22Rv1 (cell line): ENCODE measurements at regions not wholly inside any gene's neighbourhood (a gene's known extent, or its start where the extent isn't known, plus 50 kb on each side); places are given as distances from the start of the nearest gene placed in this dataset.

ENCODE experiments used
- ZFX ChIP-seq: fragments of 450-650 bp; IDR thresholded peaks from 2 replicates; pipeline ENCODE4 v1.6.1; 2017; ENCODE audit warnings: antibody characterized with exemption, borderline replicate concordance
- TF ChIP-seq, protein P1 (sequence below): fragments of 450-650 bp; IDR thresholded peaks from 2 replicates; pipeline ENCODE4 v1.5.1; 2017; ENCODE audit warnings: mild to moderate bottlenecking

DNA sequence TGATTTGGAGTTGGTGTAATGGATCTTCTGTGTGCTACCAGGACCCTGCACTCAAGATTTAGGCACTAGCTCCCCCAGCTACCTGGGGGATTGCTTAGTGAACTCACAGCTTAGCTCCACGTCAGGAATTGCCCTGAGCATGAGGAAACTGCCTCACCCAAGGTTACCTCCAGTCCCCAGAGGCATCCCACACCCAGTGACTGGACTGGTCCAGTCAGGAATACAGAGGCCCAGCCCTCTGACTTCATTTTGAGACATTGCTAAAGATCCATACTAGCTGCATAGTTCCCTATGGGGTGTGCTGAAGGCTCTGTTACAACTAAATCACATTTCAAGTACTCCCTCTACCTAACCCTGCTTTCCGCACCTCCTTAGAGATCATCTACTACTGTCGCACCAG lies 364.7 kb downstream of the EFNA5 start:
- TF ChIP-seq, protein P1, sequence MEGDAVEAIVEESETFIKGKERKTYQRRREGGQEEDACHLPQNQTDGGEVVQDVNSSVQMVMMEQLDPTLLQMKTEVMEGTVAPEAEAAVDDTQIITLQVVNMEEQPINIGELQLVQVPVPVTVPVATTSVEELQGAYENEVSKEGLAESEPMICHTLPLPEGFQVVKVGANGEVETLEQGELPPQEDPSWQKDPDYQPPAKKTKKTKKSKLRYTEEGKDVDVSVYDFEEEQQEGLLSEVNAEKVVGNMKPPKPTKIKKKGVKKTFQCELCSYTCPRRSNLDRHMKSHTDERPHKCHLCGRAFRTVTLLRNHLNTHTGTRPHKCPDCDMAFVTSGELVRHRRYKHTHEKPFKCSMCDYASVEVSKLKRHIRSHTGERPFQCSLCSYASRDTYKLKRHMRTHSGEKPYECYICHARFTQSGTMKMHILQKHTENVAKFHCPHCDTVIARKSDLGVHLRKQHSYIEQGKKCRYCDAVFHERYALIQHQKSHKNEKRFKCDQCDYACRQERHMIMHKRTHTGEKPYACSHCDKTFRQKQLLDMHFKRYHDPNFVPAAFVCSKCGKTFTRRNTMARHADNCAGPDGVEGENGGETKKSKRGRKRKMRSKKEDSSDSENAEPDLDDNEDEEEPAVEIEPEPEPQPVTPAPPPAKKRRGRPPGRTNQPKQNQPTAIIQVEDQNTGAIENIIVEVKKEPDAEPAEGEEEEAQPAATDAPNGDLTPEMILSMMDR = no peak
- TF ChIP-seq ZFX = no peak
